Kidney epithelial cell (primary cell): ENCODE measurements at regions not wholly inside any gene's neighbourhood (a gene's known extent, or its start where the extent isn't known, plus 50 kb on each side); places are given as distances from the start of the nearest gene placed in this dataset.

Experiments used
- DNase-seq: peaks from one replicate; pipeline ENCODE4 v3.0.0-alpha.2; 2010; ENCODE audit warnings: low read depth
- H3K27me3 ChIP-seq: 2 replicates; pipeline ENCODE4 v1.6.0; 2011; ENCODE audit warnings: low read length; ENCODE audit not compliant: control insufficient read depth, insufficient read depth
- H3K36me3 ChIP-seq: 2 replicates; pipeline ENCODE4 v1.5.1; 2011; ENCODE audit warnings: low read length; ENCODE audit not compliant: control insufficient read depth, insufficient read depth
- H3K4me3 ChIP-seq: 2 replicates; pipeline ENCODE4 v1.5.1; 2011; ENCODE audit warnings: low read depth, mild to moderate bottlenecking, control low read depth, low read length
- CTCF ChIP-seq: IDR thresholded peaks from 2 replicates; pipeline ENCODE4 v1.5.1; 2011; ENCODE audit warnings: mild to moderate bottlenecking, moderate library complexity, low read length, control low read depth, inconsistent platforms; ENCODE audit not compliant: insufficient read depth, poor library complexity, severe bottlenecking

GRCh38 chr1:90534663-90535295 is 182.3 kb downstream of the BARHL2 start:
- no peaks in the 10 kb centered on the region for H3K27me3 ChIP-seq
- H3K36me3 ChIP-seq: no peaks in the 10 kb centered on the region
- no peak for TF ChIP-seq CTCF
- DNase-seq: no peak
- H3K4me3 ChIP-seq: no peak overlapping the region

- no peak for DNase-seq
- Histone ChIP-seq H3K4me3 (no peak overlapping the region), H3K27me3 (no peaks in the 10 kb centered on the region), H3K36me3 (no peaks in the 10 kb centered on the region)
- TF ChIP-seq CTCF: no peak
Observed at GRCh38 chr1:90534116-90534515, 183.0 kb downstream of the BARHL2 start.

- H3K36me3 ChIP-seq: no peaks in the 10 kb centered on the region
- no peak overlapping the region for H3K4me3 ChIP-seq
- no peak for DNase-seq
- no peaks in the 10 kb centered on the region for H3K27me3 ChIP-seq
- no peak for TF ChIP-seq CTCF
Observed at GRCh38 chr1:90526954-90527353, 190.1 kb downstream of the BARHL2 start.

- Histone ChIP-seq H3K36me3 (no peaks in the 10 kb centered on the region), H3K4me3 (no peak overlapping the region), H3K27me3 (no peaks in the 10 kb centered on the region)
- no peak for TF ChIP-seq CTCF
- DNase-seq: no peak
Observed at GRCh38 chr1:90522432-90522831, 194.7 kb downstream of the BARHL2 start.

GRCh38 chr1:90513956-90514355 is 203.1 kb downstream of the BARHL2 start:
- Histone ChIP-seq H3K4me3 (no peak overlapping the region), H3K36me3 (no peaks in the 10 kb centered on the region), H3K27me3 (peaks cover 2% of the 10 kb centered on the region)
- DNase-seq: no peak
- TF ChIP-seq CTCF: no peak

GRCh38 chr1:90512441-90512840 is 204.7 kb downstream of the BARHL2 start:
- no peaks in the 10 kb centered on the region for H3K36me3 ChIP-seq
- TF ChIP-seq CTCF: no peak
- no peak overlapping the region for H3K4me3 ChIP-seq
- DNase-seq: no peak
- peaks cover 2% of the 10 kb centered on the region for H3K27me3 ChIP-seq
